H1 (cell line): ENCODE measurements at regions not wholly inside any gene's neighbourhood (a gene's known extent, or its start where the extent isn't known, plus 50 kb on each side); places are given as distances from the start of the nearest gene placed in this dataset.

Source experiments
- EZH2 ChIP-seq: fragments of 200-600 bp; sonication (generic); IDR thresholded peaks from 2 replicates; pipeline ENCODE4 v1.7.1; 2012; ENCODE audit warnings: low read depth, mild to moderate bottlenecking, moderate library complexity, low read length, inconsistent platforms; ENCODE audit not compliant: severe bottlenecking
- MAFK ChIP-seq: IDR thresholded peaks from 2 replicates; pipeline ENCODE4 v1.6.1; 2012; ENCODE audit warnings: low read depth, mild to moderate bottlenecking, improper control_type of control experiment, low read length
- PHF8 ChIP-seq: fragments of 200-600 bp; sonication (generic); conservative IDR thresholded peaks from 2 replicates; pipeline ENCODE4 v1.7.1; 2012; ENCODE audit warnings: low read depth, mild to moderate bottlenecking, inconsistent platforms, low read length, moderate library complexity
- POLR2AphosphoS5 ChIP-seq: IDR thresholded peaks from 2 replicates; pipeline ENCODE4 v1.6.1; 2011; ENCODE audit warnings: low read depth, low read length
- TAF1 ChIP-seq: IDR thresholded peaks from 2 replicates; pipeline ENCODE4 v1.6.1; 2011; ENCODE audit warnings: mild to moderate bottlenecking, low read depth, low read length
- TF ChIP-seq, protein P1 (sequence below), 3 experiments: IDR thresholded peaks; 1 replicate in 2 of 3; 2 replicates in 1 of 3; pipeline versions ENCODE4 v1.5.1 to v1.6.1; 2011; ENCODE audit warnings: low read length in 3 of 3, mild to moderate bottlenecking in 3 of 3, inconsistent platforms in 2 of 3, low read depth in 1 of 3, moderate library complexity in 1 of 3; ENCODE audit not compliant: insufficient read depth in 1 of 3; ENCODE audit errors: control extremely low read depth in 1 of 3
- TF ChIP-seq, protein P2 (sequence below): IDR thresholded peaks from 2 replicates; pipeline ENCODE4 v1.6.1; 2011; ENCODE audit warnings: low read depth, mild to moderate bottlenecking, low read length; ENCODE audit not compliant: insufficient read depth

DNA sequence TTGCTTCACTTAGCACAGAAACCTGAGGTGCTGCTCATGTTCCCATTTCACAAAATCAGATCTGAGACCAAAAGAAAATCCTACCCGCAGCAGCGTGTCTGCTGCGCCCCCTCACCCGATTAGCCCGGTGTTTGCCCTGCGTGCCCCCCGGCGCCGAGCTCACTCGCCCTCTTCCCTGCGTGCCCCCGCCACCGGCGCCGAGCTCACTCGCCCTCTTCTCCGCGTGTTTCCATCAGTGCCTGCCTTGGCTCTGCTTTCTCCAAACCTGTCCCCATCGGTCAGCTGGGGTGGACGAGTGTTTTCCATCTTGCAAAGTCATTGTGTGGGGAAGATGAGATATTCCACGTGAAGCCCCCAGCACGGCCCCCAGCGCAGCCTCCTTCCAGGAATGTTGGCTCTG is 225.3 kb upstream of the PITRM1 start:
- no peak for TF ChIP-seq EZH2
- TF ChIP-seq MAFK, result no peak
- TF ChIP-seq, protein P1, sequence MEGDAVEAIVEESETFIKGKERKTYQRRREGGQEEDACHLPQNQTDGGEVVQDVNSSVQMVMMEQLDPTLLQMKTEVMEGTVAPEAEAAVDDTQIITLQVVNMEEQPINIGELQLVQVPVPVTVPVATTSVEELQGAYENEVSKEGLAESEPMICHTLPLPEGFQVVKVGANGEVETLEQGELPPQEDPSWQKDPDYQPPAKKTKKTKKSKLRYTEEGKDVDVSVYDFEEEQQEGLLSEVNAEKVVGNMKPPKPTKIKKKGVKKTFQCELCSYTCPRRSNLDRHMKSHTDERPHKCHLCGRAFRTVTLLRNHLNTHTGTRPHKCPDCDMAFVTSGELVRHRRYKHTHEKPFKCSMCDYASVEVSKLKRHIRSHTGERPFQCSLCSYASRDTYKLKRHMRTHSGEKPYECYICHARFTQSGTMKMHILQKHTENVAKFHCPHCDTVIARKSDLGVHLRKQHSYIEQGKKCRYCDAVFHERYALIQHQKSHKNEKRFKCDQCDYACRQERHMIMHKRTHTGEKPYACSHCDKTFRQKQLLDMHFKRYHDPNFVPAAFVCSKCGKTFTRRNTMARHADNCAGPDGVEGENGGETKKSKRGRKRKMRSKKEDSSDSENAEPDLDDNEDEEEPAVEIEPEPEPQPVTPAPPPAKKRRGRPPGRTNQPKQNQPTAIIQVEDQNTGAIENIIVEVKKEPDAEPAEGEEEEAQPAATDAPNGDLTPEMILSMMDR (IDR thresholded peaks at IDR 0.05; ENCODE audit: control extremely low read depth in 1 of 3, insufficient read depth in 1 of 3, low read depth in 1 of 3, low read length in 3 of 3), result no peak
- TF ChIP-seq PHF8, result no peak
- TF ChIP-seq POLR2AphosphoS5, result no peak
- TF ChIP-seq TAF1, result no peak
- TF ChIP-seq, protein P2, sequence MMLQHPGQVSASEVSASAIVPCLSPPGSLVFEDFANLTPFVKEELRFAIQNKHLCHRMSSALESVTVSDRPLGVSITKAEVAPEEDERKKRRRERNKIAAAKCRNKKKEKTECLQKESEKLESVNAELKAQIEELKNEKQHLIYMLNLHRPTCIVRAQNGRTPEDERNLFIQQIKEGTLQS, result no peak
